AG04449 (cell line): ENCODE measurements at regions not wholly inside any gene's neighbourhood (a gene's known extent, or its start where the extent isn't known, plus 50 kb on each side); places are given as distances from the start of the nearest gene placed in this dataset.

Experiments
- CTCF ChIA-PET: fragments of 350-600 bp; formaldehyde crosslinking; extraction: SDS; loops from one replicate; lab custom pipeline; 2021; ENCODE audit warnings: antibody characterized with exemption; lab: Yijun Ruan, JAX
- POLR2A ChIA-PET: fragments of 400-600, 350-600 bp; formaldehyde crosslinking; extraction: SDS; loops from one replicate; lab custom pipeline; 2020; ENCODE audit warnings: antibody characterized with exemption, inconsistent platforms; lab: Yijun Ruan, JAX
- DNase-seq: peaks from one replicate; pipeline ENCODE4 v3.0.0-alpha.2; 2010; ENCODE audit warnings: low read depth, low spot score
- H3K4me3 ChIP-seq: 2 replicates; pipeline ENCODE4 v1.5.1; 2011; ENCODE audit warnings: low read depth, mild to moderate bottlenecking, control low read depth, low read length
- TF ChIP-seq, protein P1 (sequence below): IDR thresholded peaks from one replicate; pipeline ENCODE4 v1.5.1; 2011; ENCODE audit warnings: mild to moderate bottlenecking, moderate library complexity, low read length, control low read depth, inconsistent platforms; ENCODE audit not compliant: insufficient read depth; ENCODE audit errors: missing control alignments

- TF ChIP-seq, protein P1, sequence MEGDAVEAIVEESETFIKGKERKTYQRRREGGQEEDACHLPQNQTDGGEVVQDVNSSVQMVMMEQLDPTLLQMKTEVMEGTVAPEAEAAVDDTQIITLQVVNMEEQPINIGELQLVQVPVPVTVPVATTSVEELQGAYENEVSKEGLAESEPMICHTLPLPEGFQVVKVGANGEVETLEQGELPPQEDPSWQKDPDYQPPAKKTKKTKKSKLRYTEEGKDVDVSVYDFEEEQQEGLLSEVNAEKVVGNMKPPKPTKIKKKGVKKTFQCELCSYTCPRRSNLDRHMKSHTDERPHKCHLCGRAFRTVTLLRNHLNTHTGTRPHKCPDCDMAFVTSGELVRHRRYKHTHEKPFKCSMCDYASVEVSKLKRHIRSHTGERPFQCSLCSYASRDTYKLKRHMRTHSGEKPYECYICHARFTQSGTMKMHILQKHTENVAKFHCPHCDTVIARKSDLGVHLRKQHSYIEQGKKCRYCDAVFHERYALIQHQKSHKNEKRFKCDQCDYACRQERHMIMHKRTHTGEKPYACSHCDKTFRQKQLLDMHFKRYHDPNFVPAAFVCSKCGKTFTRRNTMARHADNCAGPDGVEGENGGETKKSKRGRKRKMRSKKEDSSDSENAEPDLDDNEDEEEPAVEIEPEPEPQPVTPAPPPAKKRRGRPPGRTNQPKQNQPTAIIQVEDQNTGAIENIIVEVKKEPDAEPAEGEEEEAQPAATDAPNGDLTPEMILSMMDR = no peak
- CTCF ChIA-PET = no interaction called here
- DNase-seq = no peak
- POLR2A ChIA-PET = no interaction called here
- no peak overlapping the region for H3K4me3 ChIP-seq
Measured at GRCh38 chr13:86402500-86402899, 603.3 kb upstream of the SLITRK6 start.

- ChIA-PET CTCF (no interaction called here), POLR2A (no interaction called here)
- DNase-seq = no peak
- H3K4me3 ChIP-seq = no peak overlapping the region
- TF ChIP-seq, protein P1 = no peak
Measured at GRCh38 chr13:86403181-86403580, 604.0 kb upstream of the SLITRK6 start.

DNA sequence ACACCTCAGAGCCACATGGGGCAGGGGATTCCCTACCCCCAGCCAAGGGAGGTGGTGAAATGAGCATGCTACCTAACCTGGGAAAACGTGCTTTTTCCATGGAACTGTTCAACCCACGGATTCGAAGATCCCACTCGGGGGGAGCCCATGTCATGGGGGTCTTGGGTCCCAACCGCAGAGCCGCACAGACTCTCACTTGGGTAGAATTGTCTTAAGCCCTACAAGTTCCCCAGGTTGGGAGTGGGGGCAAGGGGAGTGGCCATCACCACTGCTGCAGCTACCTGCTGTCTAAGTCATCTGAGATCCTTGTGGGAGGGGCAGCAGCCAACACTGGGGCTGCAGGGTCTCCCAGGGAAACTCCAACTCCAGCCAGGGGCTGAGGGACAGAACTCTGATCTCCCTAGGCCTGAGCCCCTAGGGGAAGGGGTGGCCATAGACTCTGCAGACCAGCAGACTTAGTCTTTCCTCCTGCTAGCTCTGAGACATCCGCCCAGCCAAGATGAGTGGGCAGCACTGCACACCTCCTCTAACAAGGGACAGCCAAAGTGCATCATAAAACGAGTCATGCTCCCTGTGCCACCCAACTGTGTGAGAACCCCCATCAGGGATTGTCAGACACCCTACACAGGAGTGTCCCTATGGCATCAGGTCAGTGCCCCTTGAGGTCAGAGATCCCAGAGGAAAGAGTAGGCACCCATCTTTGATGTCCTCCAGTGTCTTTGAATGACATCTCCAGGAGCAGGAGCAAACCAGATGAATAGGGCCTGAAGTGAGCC lies 610.4 kb upstream of the SLITRK6 start:
- DNase-seq = no peak
- ChIA-PET POLR2A (no interaction called here), CTCF (no interaction called here)
- TF ChIP-seq, protein P1 = no peak
- H3K4me3 ChIP-seq = no peak overlapping the region

DNA sequence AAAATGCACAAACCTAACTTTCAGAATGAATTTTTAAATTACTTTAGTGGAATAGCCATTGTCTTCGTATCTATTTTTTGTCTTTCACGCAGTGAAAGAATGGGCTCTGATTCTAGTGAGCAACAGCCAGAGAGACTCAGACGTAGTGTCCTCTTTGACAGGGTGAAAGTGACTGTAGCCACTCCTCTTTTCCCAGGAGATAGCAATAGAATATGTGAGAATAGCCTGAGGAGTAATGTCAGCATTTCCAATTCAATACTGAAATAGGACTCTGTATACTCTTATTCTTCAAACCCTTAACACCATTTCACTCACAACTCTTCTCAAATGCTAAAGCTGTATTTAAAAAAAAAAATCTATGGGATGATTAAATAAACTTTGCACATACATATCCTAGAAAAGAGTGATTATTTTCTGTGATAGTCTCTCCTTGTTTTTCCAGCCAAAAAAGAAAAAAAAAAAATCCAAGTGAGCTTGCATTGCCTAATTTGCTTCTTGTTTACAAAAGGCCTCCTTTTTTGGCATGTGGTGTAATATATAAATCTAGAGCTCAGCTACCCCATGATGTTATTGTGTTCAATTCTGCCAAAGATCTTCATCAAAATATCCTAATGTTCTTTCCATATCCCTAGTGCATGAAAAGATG lies 626.1 kb upstream of the SLITRK6 start:
- DNase-seq = no peak
- POLR2A ChIA-PET = no interaction called here
- CTCF ChIA-PET = no interaction called here
- H3K4me3 ChIP-seq = no peak overlapping the region
- TF ChIP-seq, protein P1 = no peak

DNA sequence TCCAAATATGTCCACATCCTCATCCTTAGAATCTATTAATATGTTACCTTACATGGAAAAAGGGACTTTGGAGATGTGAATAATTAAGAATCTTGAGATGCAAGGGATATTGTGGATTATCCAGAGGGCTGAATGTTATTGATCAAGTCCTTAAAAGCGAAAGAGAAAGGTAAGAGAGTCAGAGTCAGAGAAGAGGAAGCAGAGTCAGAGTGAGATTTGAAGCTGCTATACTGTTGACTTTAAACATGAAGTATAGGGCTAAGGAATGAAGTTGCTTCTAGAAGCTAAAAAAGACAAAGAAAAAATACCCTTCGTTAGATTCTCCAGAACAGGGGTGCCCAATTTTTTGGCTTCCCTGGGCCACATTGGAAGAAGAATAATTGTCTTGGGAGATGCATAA lies 627.2 kb upstream of the SLITRK6 start:
- TF ChIP-seq, protein P1 = no peak
- no peak for DNase-seq
- H3K4me3 ChIP-seq = no peak overlapping the region
- ChIA-PET POLR2A (no interaction called here), CTCF (no interaction called here)

- no peak overlapping the region for H3K4me3 ChIP-seq
- TF ChIP-seq, protein P1 = no peak
- no peak for DNase-seq
- ChIA-PET POLR2A (no interaction called here), CTCF (no interaction called here)
Measured at GRCh38 chr13:86429756-86430155, 630.5 kb upstream of the SLITRK6 start.
